ENCODE measurements at regions not wholly inside any gene's neighbourhood (a gene's known extent, or its start where the extent isn't known, plus 50 kb on each side); places are given as distances from the start of the nearest gene placed in this dataset.

DNA sequence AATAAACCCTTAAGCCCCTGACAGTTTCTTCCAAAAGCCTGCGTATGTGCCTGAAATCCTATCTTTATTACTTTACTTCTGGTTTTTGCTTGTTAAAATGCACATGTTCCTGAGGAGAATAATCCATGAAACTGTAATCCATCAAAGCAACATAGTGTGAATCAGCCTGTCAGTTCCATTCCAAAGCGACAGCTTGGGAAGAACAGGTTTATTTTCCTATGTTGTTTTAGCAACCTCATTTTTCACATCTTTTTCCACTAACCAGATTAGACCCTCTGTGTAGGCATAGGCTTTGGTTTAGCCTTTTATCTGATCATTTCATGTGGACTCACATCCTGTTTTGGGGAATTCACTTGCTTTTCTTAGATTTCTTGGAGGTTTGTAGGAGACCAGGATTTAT lies 988.0 kb downstream of the SQOR start:
- no peaks in the 10 kb centered on the region for H3K23me2 ChIP-seq (ENCODE audit: insufficient read length, low read depth, low read length, poor library complexity, severe bottlenecking)
- H3K9me3 ChIP-seq (ENCODE audit: control insufficient read depth, low read depth, low read length): no peaks in the 10 kb centered on the region
- H4K8ac ChIP-seq (replicated peaks; ENCODE audit: insufficient read length, low read depth, low read length): no peak overlapping the region
- no peak overlapping the region for H3T11ph ChIP-seq (ENCODE audit: low read length)
- no peak overlapping the region for H4K5ac ChIP-seq (ENCODE audit: insufficient read length, low read depth, low read length)
- no peaks in the 10 kb centered on the region for H3K79me1 ChIP-seq (ENCODE audit: insufficient read depth, low read depth, low read length, poor library complexity, severe bottlenecking)
- H4K20me1 ChIP-seq (ENCODE audit: control insufficient read depth, insufficient read depth, insufficient read length): no peaks in the 10 kb centered on the region
- H2BK120ac ChIP-seq (ENCODE audit: low read depth, low read length, poor library complexity, severe bottlenecking): no peak overlapping the region
- H3K18ac ChIP-seq (ENCODE audit: insufficient read length, low read depth, low read length): no peak overlapping the region
- peaks cover 14 to 26% (median 24%) of the 10 kb centered on the region in 3 experiments for H3K36me3 Mint-ChIP-seq (ENCODE audit: insufficient read depth in 1 of 3, low read depth in 3 of 3)
- TF ChIP-seq, protein P1, sequence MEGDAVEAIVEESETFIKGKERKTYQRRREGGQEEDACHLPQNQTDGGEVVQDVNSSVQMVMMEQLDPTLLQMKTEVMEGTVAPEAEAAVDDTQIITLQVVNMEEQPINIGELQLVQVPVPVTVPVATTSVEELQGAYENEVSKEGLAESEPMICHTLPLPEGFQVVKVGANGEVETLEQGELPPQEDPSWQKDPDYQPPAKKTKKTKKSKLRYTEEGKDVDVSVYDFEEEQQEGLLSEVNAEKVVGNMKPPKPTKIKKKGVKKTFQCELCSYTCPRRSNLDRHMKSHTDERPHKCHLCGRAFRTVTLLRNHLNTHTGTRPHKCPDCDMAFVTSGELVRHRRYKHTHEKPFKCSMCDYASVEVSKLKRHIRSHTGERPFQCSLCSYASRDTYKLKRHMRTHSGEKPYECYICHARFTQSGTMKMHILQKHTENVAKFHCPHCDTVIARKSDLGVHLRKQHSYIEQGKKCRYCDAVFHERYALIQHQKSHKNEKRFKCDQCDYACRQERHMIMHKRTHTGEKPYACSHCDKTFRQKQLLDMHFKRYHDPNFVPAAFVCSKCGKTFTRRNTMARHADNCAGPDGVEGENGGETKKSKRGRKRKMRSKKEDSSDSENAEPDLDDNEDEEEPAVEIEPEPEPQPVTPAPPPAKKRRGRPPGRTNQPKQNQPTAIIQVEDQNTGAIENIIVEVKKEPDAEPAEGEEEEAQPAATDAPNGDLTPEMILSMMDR (conservative IDR thresholded peaks at IDR 0.05): no peak
- no peak overlapping the region for H2BK20ac ChIP-seq (ENCODE audit: low read depth, low read length, poor library complexity, severe bottlenecking)
- H3K79me2 ChIP-seq (ENCODE audit: insufficient read depth, low read length): no peaks in the 10 kb centered on the region
- no peak for DNase-seq
- H2BK12ac ChIP-seq (ENCODE audit: insufficient read length, low read depth, low read length): no peak overlapping the region
- H3K4me1 Mint-ChIP-seq: no peaks in the 10 kb centered on the region
- no peak overlapping the region for H2BK5ac ChIP-seq (ENCODE audit: insufficient read length, low read length)
- H3K4ac ChIP-seq (ENCODE audit: low read depth, low read length): no peak overlapping the region
- no peak overlapping the region for H3K27ac Mint-ChIP-seq
- H3K27me3 Mint-ChIP-seq (ENCODE audit: low read depth): no peaks in the 10 kb centered on the region
- no peak overlapping the region for H3K56ac ChIP-seq (ENCODE audit: insufficient read length, low read depth, low read length)
- H3K27ac ChIP-seq (ENCODE audit: insufficient read length, low read depth, low read length): no peak overlapping the region
- no peak overlapping the region for H3K14ac ChIP-seq (ENCODE audit: insufficient read depth, low read length)
- H3K27me3 ChIP-seq (ENCODE audit: insufficient read depth, low read length): no peaks in the 10 kb centered on the region
- H4K91ac ChIP-seq (ENCODE audit: insufficient read length, low read depth, low read length): no peak overlapping the region
- no peak overlapping the region for H2AK5ac ChIP-seq (ENCODE audit: insufficient read length, low read length)
- WGBS (ENCODE audit: extremely low coverage, insufficient read length, low lambda C conversion rate): no CpG with 5 or more reads among the region's 2 CpGs
- no peak overlapping the region for H2AFZ ChIP-seq (ENCODE audit: low read length)
- no peak overlapping the region for H3K4me3 Mint-ChIP-seq
- H3K4me2 ChIP-seq (ENCODE audit: insufficient read depth, insufficient read length, low read length): no peak overlapping the region
- peaks cover 31 to 32% of the 10 kb centered on the region in 2 experiments for H3K9me3 Mint-ChIP-seq
- no peak overlapping the region for H2BK15ac ChIP-seq (ENCODE audit: low read depth, low read length)
- H3K23ac ChIP-seq (ENCODE audit: insufficient read length, low read depth, low read length): no peak overlapping the region
- no peaks in the 10 kb centered on the region for H3K4me1 ChIP-seq (ENCODE audit: insufficient read depth, low read length)
- H3K9ac ChIP-seq (ENCODE audit: extremely low read depth, insufficient read length, low read length): no peak overlapping the region

All from H9 (cell line).